Ovary (tissue), 3 donors: ENCODE measurements at regions not wholly inside any gene's neighbourhood (a gene's known extent, or its start where the extent isn't known, plus 50 kb on each side); places are given as distances from the start of the nearest gene placed in this dataset.

Experiments
- POLR2A ChIP-seq: fragments of 450-650 bp; IDR thresholded peaks from one replicate; pipeline ENCODE4 v1.6.1; 2017; ENCODE audit warnings: antibody characterized with exemption, mild to moderate bottlenecking, moderate library complexity
- TF ChIP-seq, protein P1 (sequence below), 3 donors: fragments of 450-650 bp in 2 of 3; fragments of 200-600 bp in 1 of 3; IDR thresholded peaks; one replicate each; pipeline versions ENCODE4 v1.5.1 to v1.8.0; 2016 to 2022; ENCODE audit warnings: antibody characterized with exemption in 3 of 3, mild to moderate bottlenecking in 1 of 3
- donor health status: DM: no; HTN: no; CAD: no.

GRCh38 chr2:234330902-234331301 is 166.0 kb downstream of the ARL4C start:
- no peak for TF ChIP-seq POLR2A
- TF ChIP-seq, protein P1, sequence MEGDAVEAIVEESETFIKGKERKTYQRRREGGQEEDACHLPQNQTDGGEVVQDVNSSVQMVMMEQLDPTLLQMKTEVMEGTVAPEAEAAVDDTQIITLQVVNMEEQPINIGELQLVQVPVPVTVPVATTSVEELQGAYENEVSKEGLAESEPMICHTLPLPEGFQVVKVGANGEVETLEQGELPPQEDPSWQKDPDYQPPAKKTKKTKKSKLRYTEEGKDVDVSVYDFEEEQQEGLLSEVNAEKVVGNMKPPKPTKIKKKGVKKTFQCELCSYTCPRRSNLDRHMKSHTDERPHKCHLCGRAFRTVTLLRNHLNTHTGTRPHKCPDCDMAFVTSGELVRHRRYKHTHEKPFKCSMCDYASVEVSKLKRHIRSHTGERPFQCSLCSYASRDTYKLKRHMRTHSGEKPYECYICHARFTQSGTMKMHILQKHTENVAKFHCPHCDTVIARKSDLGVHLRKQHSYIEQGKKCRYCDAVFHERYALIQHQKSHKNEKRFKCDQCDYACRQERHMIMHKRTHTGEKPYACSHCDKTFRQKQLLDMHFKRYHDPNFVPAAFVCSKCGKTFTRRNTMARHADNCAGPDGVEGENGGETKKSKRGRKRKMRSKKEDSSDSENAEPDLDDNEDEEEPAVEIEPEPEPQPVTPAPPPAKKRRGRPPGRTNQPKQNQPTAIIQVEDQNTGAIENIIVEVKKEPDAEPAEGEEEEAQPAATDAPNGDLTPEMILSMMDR (IDR thresholded peaks at IDR 0.05): no peak
